ENCODE measurements at regions not wholly inside any gene's neighbourhood (a gene's known extent, or its start where the extent isn't known, plus 50 kb on each side); places are given as distances from the start of the nearest gene placed in this dataset.

DNA sequence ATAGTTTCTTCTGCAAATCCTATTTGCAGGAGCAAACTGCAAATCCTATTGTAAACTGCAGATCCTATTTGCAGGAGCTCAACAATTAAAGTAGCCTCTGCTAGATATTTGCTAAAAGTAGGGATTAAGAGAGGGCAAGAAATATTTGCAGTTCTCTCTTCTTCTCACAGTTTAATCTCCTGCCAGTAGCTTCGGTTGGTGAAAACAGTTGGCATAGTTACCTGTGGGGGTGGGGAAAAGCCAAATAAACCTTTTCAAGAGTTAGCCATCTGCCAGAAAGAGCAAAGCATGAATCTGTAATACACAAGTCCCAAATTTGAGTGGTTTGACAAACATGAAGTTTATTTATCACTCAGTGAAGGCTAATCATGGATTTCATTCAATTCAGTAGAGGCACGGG lies 942.5 kb downstream of the JRKL start:
- DNase-seq = no peak

GRCh38 chr11:97336064-97336463 lies 946.3 kb downstream of the JRKL start:
- no peak for DNase-seq

DNA sequence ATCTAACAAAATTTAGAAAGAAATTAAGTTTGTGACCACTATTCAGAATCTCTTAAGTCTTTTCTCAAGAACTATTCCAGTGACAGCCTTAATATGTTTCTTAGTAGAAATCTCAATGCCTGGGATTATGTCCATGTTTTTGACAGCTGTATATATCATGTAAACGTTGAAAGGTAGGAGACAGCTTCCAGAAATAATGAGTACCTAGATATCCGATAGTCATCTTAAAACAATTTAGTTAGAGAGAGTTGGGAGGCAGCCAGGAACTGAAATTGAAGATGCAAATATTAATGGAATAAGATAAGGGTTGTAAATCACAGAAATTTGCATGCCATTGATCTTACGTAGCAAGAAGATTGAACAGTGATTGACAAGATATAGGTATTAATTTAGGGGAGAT lies 955.2 kb downstream of the JRKL start:
- DNase-seq = no peak

DNA sequence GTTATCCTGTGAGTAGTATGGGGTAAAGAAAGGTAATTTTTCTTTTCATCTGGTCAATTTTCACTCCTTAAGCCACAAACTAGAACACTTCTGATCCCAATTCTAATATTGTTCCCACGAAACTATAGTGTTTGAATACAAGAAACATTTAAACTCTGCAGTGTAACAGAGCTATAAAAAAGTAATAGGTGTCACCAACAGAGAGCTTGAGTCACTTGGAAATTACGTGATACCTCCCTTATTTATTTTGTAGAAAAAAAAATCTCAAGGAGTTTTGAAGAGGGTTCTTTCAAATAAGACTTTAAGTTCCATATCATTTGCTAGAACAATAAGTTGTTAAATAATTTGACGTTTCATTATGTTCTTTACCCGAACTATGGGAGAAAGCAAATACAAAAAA lies 959.4 kb downstream of the JRKL start:
- no peak for DNase-seq

GRCh38 chr11:97351939-97352338 lies 962.1 kb downstream of the JRKL start:
- no peak for DNase-seq

GRCh38 chr11:97354026-97354425 lies 964.2 kb downstream of the JRKL start:
- no peak for DNase-seq

DNA sequence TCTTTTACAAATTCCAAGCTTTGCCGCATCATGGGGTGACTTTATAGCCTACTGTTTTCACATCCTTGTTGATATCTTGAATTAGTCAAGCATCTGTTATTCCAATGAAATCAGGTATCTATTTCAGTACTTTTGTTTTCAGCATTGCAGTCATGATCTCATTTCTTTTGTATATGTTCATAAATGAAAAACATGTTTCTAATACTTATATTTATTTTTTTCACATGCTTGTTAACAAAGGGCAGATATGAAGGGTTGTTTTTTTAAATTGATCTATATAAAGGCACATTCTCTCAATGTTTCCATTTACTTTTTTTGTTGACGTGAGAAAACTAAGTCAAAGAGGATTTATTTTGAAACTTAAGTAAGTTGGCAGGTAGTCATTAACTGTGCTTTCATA lies 964.8 kb downstream of the JRKL start:
- no peak for DNase-seq

DNA sequence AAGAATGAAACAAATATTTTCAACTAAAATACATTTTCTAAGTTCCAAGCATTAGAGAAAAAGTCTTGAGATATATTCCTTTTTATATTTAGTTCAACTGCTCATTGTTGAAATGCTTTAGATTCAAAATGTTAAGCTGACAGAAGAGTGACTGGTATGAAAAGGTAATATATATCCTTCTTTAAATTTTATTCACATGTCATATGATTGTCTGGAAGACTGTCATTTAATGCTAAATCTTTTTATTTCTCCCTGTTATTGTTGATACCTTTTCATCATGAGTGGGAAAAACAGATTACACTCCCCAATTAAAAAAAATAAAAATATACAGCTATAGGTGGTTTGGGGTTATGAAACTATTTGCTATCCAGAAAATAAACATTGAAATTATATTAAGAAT lies 965.4 kb downstream of the JRKL start:
- no peak for DNase-seq

DNA sequence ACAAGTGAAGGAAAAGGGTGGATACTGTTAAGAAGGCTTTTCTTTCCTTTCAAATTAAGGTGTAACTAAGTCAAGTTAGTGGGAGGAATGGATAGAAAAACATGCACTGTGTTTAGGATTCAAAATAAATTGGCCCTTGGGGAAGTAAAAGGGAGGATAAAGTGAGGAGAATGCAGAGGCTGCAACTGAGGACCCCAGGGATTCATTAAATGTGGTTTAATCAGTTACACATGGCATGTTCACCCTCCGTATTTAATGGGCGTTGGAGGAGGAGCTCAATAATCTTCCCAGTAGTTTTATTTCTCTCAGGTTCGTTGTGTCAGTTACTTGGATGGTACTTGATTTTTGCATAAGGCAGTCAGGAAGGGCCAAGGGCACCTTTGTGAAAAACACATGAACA lies 966.3 kb downstream of the JRKL start:
- DNase-seq = no peak

DNA sequence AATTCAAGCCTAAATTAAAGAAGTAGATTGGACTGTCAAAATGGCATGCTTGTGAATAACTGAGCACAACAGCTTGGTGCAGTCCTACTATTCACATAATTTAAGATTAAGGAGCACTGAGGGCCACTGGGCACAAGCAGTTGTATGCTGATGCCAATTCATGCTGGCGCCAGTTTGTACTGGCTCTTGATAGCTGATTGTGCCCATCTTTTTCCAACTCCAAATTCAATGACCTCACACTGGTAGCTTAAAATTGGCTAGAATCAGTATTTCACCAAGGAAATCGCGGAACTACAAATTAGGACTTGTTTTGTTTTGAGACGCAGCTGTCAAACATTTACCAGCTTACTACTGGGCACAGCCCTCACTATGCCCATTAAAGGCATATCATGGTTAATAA lies 969.2 kb downstream of the JRKL start:
- no peak for DNase-seq

GRCh38 chr11:97361812-97362378 lies 972.1 kb downstream of the JRKL start:
- DNase-seq = no peak

DNA sequence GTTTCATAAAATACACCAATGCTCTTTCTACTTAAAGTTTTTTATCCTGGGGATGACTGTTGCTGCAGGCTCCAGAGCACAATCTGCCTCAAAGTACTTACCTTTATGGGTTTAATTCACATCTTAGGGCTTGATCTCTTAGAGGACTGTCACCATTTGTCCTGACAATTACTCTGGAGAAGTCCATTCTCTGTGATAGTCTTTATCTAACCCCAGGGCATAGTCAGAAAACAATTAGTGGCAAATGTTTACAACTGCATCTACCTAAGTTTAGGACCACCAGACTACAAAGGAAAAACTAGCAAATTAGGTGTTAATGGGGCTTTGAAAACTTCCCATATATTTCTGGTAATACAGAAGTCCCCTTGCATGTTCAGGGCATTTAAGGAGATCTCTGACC lies 973.5 kb downstream of the JRKL start:
- DNase-seq = no peak

- no peak for DNase-seq
Observed at GRCh38 chr11:97364047-97364446, 974.2 kb downstream of the JRKL start.

DNA sequence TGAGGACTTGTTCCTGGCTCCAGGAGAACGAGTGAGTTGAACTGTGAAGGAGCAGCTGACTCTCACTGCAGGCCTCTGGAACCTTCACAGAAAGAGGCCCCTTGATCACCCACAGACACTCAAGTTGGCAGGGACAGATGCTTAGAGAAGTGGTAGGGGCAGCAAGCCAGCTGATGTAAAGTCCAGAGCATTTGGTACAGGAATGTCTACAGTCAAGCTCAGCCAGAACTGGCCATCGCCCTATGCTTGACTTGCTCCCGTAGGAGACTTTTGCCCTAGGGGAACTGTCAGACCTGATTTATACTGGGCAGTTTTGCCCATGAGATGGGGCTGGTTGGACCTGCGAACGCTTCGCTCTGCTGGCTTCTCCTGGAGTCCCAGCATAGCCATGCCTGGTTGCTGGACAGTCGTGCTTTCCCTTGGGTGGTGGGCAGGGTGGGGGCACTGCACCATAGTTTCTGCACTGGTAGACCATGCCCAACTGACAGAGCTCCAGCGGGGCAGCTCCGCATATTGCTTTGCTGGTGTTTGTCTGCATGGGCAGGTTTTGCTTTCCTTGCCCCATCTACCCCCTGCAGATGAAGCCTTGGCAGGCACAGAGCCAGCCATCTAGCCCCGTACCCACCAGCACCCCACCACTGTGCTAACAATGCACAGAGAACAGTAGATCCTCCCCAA lies 977.7 kb downstream of the JRKL start:
- no peak for DNase-seq

DNA sequence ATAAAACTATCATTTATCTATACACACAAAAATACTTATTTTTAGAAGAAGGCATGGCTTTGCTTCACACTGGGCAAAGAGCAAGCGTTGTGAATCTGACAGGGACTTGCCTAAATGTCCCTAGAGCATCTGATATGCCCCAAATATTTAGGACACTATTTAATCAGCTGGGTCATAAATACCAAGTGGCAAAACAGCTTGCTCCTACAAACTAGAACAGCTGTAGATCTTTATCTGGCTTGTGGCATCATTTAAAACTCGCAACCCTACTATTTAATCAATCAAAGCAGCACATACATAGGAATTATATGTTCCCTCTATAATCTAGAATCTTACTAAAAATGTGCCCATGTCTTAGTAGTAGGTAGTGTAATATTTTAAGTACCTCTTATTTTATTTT lies 999.5 kb downstream of the JRKL start:
- no peak for DNase-seq

GRCh38 chr11:97398246-97398645 lies 1008.4 kb downstream of the JRKL start:
- DNase-seq = no peak

DNA sequence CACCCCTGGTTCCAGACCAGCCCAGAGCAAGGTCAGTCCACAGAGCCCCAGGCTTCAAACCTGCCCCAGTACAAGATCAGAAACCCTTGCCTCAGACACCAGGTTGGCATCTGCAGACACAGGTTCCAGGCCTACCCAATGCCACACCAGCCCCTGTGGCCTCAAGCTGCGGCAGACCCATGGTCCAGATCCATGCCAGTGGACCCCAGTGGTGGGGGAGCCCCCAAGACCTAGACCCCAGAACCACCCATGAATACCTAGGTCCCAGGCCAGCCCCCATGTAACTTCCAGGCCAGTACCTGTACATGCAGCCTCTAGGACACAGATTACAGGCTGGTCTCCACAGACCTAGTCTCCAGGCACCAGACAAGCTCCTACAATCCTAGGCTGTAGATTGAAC lies 1019.3 kb downstream of the JRKL start:
- no peak for DNase-seq

DNA sequence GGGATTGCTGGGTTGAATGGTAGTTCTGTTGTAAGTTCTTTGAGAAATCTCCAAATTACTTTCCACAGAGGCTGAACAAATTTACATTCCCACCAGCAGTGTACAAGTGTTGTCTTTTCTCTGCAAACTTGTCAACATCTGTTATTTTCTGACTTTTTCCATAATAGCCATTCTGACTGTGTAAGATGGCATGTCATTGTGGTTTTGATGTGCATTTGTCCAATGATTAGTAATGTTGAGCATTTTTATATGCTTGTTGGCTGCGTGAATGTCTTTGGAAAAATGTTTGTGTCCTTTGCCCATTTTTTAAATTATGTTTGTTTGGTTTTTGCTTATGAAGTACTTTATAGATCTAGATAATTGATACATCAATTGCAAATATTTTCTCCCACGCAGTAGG lies 1025.0 kb downstream of the JRKL start:
- DNase-seq = no peak

- no peak for DNase-seq
Observed at GRCh38 chr11:97419729-97420128, 1029.9 kb downstream of the JRKL start.

DNA sequence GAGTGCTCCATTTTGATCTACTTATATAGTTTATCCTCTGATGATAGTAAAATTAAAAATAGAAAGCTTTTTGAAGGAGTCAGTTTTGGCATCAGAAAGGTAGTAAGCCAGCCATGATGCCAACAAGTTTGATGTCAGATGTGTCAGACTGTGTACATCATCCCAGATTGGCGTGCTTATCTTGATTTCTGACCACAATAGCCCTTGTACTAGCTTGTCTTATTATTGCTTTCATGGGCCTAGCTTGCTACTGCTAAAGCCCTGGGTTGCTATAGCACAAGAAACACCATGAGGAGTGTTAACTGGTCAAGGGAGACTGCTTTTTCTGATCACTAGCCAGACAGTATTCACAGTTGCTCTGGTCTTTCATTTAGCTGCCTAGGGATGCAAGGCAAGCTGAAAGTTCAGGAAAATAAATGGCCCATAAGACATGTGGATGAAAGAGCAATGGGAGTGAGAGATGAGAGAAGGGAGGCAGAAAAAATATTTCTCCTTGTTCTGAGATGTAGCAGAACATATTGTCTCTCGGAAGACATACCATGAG lies 1038.5 kb downstream of the JRKL start:
- no peak for DNase-seq

- DNase-seq = no peak
Observed at GRCh38 chr11:97430877-97431276, 1041.1 kb downstream of the JRKL start.

- DNase-seq = no peak
Observed at GRCh38 chr11:97432926-97433325, 1043.1 kb downstream of the JRKL start.

GRCh38 chr11:97445561-97445960 lies 1055.7 kb downstream of the JRKL start:
- DNase-seq = no peak

DNA sequence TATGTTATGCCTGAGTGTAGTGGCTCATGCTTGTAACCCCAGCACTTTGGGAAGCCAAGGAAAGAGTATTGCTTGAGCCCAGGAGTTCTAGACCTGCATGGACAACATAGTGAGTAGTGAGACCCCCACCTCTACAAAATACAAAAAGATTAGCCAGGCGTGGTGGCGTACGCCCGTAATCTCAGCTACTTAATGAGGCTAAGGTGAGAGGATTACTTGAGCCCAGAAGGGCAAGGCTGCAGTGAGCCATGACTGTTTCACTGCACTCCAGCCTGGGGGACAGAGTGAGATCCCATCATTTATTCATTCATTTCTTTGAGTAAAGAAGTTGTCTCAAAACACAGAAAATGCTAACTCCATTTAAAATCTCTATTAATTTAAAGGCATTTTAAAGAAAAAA lies 1061.6 kb downstream of the JRKL start:
- DNase-seq = no peak

DNA sequence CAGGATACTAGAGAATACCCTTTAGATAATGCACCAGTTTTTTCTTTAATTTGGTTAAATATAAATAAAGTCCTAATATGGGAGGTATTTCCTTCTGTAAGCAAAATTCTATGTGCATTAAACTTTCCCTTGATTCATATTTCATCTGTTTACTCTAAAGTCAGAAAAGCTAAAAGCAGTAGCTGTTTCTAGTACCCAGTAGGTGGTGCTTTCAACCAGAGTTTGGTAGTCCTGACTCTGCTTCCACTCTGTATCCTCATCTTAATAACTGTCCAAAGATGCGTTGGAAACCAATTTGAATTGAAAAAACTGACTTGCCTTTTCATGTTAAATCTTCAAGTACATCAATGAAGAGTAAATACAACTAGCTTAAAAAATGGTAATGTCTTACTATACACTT lies 1065.2 kb downstream of the JRKL start:
- no peak for DNase-seq
